ENCODE measurements at regions not wholly inside any gene's neighbourhood (a gene's known extent, or its start where the extent isn't known, plus 50 kb on each side); places are given as distances from the start of the nearest gene placed in this dataset.

DNA sequence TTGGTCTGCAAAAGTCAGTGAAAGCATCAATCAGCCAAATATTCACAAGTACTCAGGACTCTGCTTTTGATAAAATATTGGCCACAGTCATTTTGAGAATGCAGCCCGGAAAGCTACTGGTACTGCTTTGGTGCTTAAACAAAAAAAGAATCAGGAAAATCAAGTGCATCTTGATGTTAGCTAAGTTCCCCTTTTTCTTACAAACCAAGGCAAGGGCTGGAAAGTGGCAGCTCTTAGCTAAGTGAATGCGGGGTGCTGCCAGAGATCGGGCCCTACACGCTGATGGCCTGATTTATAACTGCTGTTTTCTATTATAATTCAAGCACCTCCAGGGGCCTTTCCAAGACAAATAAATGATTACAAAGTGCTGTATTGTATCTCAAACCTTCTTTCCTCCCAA, 136.8 kb upstream of the MGMT start:
- TF ChIP-seq EZH2 (IDR thresholded peaks at IDR 0.05; ENCODE audit: borderline replicate concordance) (no peak), CTCF (IDR thresholded peaks at IDR 0.05; ENCODE audit: poor library complexity) (no peak)
